RCC 7860 (cell line): ENCODE measurements at regions not wholly inside any gene's neighbourhood (a gene's known extent, or its start where the extent isn't known, plus 50 kb on each side); places are given as distances from the start of the nearest gene placed in this dataset.
"Not testable (repeated sequence)": the region's sequence is repeated elsewhere in the genome, so short reads cannot be mapped to it uniquely, and the experiment has no call there.

Experiments used
- DNase-seq: peaks from one replicate; pipeline ENCODE4 v3.0.0-alpha.2; 2015; ENCODE audit warnings: low spot score
- FAIRE-seq: peaks from 2 replicates; lab custom pipeline; 2012; peaks lifted over from hg19 to GRCh38; lab: Jason Lieb, UNC

GRCh38 chr7:152594801-152595200 lies 81.1 kb downstream of the XRCC2 start:
- FAIRE-seq (no peak), DNase-seq (no peak)

- FAIRE-seq, result no peak
- DNase-seq, result no peak
These were observed 84.0 kb downstream of the XRCC2 start for GRCh38 chr7:152591976-152592375.

GRCh38 chr7:152590481-152590880 lies 85.5 kb downstream of the XRCC2 start:
- FAIRE-seq, result no peak
- DNase-seq, result no peak

- DNase-seq, FAIRE-seq: not testable (repeated sequence)
These were observed 86.1 kb downstream of the XRCC2 start for GRCh38 chr7:152589821-152590220.

GRCh38 chr7:152588350-152588749 lies 87.6 kb downstream of the XRCC2 start:
- no peak for FAIRE-seq
- peak; percentile 54 for DNase-seq

DNA sequence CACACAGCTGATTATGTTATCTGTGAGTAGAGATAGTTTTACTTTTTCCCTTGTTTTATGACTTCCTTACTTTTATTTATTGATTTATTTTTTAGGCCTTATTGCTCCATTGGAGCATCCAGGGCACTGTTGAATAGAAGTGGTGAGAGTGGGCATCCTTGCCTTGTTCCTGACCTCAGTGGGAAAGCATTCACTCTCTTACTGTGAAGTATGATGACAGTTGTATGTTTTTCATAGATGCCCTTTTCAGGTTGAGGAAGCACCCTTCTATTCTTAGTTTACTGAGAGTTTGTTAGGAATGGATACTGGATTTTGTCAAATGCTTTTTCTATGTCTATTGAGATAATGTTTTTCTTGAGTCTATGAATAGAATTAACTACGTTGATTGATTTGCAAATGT lies 88.6 kb downstream of the XRCC2 start:
- DNase-seq (no peak), FAIRE-seq (no peak)

DNA sequence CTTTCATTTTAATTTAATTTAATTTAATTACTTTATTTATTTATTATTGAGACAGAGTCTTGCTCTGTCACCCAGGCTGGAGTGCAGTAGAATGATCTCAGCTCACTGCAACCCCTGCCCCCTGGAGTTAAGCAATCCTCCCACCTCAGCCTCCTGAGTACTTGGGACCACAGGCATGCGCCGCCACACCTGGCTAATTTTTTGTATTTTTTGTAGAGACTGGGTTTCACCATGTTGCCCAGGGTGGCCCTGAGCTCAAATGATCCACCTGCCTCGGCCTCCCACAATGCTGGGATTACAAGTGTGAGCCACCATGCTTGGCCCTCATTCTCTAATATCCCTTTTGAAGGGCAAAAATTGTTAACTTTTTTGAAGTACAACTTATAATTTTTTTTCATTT lies 92.9 kb downstream of the XRCC2 start:
- DNase-seq, result no peak

GRCh38 chr7:152579070-152579469 lies 96.9 kb downstream of the XRCC2 start:
- no peak for DNase-seq
- no peak for FAIRE-seq

More for the DNA sequence above, 92.9 kb downstream of the XRCC2 start:
- no peak for FAIRE-seq

DNA sequence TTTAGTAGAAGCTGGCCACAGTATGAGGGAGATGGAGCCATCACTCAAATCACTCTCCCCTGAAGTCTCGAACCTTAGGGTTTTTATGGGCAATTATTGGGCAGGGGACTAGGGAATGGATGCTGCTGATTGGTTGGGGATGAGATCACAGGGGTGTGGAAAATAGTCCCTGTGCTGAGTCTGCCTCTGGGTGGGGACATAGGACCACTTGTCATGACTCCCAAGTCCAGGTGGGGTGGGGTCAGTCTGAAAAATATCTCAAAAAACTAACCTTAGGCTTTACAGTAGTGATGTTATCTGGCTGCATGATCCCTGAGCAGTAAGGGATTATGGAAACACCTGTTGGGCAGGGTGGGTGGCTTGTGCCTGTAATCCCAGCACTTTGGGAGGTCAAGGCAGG lies 98.6 kb downstream of the XRCC2 start:
- FAIRE-seq (no peak), DNase-seq (no peak)

DNA sequence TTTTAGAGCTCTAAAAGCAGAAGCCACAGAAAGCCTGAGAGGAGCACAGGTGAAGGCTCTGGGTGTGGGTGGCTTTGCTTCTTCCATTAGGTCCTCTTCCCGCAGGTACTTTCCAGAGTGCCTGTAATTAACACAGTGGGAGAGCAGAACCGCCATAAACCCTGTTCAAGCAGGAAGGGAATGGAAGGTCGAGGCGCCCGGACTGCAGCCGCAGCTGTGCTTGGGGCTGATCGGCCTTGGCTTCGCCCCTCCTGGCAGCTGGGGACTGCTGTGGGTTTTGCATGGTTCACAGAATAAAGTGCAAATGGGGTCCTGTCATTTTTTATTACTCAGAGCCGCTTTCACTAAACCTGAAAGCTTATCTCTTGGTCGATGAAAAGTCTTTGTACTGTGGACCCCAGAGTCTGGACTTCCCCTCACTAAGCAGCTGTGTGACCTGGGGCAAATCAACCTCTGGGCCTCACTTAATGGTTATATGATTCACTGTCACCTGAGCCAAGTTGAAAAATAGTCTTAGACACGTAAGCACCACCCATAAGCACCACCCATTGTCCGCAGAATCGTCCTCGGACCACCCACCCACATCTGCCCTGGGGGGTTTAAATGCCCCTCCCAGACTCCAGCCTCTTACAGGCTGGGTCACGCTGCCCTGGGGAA lies 100.9 kb downstream of the XRCC2 start:
- DNase-seq, result no peak
- no peak for FAIRE-seq

GRCh38 chr7:152573186-152573585 lies 102.8 kb downstream of the XRCC2 start:
- not testable (repeated sequence) for FAIRE-seq, DNase-seq

DNA sequence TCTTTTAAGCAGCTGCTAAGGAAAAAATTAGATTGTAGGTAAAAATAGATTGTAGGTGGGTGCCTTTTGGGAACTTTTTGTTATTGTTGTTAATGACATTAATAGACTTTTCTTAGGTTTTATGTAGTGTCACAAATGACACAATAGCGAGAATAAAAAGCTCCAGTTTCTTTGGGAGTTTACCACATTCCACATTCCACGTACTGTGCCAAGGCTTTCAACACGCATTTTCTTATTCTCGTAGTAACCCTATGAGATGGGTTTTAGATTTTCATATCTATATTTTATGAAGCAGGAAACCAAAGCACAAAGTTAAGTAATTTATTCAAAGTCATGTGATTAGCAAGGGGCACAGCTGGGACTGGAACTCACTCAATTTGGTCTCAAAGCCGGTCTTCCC lies 103.8 kb downstream of the XRCC2 start:
- no peak for DNase-seq
- no peak for FAIRE-seq

DNA sequence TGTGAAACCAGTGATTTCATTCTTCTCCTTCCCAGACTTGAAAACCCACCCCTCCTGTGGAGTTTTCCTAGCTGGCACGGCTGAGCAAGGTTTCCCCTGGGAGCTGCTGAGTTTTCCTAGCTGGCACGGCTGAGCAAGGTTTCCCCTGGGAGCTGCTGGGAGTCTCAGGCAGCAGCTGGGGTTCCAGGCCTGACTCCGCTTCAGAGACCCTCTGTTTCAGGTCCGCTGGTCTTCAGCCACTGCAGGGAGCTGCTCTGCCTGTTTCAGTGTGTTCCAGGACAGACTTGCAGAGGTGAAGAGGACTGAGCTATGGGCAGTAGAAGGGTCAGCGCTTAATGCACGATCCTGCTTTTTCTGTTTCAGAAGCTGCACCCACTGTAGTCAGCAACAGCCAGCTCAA lies 104.9 kb downstream of the XRCC2 start:
- DNase-seq, result no peak
- no peak for FAIRE-seq

DNA sequence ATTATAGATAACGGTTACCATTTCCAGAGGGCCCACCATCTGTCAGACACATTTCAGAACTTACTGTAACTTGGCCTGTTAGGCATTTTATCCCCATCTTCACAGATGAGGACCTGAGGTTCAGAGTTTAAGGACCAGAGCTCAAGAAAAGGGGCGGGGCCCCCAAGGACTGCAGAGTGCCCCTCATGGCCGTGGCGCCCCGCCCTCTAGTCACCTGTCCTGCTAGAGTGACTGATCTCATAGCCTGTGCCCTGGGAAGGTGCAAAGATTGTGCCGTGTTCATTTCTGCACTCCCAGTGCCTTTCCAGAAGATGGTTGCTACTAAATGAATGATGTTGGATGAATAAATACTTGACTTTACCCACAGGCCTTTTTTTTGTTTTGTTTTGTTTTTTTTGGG lies 107.0 kb downstream of the XRCC2 start:
- no peak for DNase-seq
- no peak for FAIRE-seq

GRCh38 chr7:152565731-152566130 lies 110.2 kb downstream of the XRCC2 start:
- no peak for FAIRE-seq
- no peak for DNase-seq

- DNase-seq (no peak), FAIRE-seq (no peak)
These were observed 111.2 kb downstream of the XRCC2 start for GRCh38 chr7:152564656-152565250.

DNA sequence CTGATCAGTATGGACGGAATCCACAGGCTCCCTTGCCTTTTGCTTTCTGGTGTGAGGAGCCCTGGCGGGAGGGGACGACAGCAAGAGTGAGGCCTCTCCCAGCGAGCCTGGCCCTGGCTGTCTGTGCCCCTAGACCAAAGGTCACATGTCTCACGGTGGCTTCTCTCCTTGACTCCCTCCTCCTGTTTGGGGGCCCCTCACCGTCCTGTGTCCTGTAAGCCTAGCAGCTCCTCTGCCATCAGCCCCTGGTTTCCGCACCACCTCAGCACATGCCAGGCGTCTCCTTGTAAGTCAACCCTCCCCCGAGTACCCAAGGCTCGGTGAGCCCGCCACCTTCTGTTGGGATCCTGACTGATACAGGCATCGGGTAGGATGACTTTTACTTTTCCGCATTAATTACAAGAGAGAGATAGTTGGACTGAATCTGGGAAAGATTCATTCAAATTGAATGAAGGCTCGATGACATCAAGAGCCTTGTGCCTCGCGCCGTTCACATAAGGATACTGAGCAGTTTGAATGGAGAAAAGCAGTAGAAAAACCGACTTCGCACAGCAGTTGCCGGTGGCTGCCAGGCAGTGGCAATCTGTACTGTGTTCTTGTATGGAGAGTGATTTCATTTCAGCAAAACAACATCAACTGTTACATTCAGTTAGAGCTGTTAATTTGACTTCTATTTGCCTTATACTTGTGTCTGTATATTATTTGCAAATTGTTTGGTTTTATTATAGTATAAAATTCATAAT lies 119.8 kb downstream of the XRCC2 start:
- no peak for FAIRE-seq

GRCh38 chr7:152553671-152554317 lies 118.0 kb upstream of the KMT2C start:
- FAIRE-seq, result no peak
- no peak for DNase-seq

More for the DNA sequence above, 119.8 kb downstream of the XRCC2 start:
- no peak for DNase-seq

DNA sequence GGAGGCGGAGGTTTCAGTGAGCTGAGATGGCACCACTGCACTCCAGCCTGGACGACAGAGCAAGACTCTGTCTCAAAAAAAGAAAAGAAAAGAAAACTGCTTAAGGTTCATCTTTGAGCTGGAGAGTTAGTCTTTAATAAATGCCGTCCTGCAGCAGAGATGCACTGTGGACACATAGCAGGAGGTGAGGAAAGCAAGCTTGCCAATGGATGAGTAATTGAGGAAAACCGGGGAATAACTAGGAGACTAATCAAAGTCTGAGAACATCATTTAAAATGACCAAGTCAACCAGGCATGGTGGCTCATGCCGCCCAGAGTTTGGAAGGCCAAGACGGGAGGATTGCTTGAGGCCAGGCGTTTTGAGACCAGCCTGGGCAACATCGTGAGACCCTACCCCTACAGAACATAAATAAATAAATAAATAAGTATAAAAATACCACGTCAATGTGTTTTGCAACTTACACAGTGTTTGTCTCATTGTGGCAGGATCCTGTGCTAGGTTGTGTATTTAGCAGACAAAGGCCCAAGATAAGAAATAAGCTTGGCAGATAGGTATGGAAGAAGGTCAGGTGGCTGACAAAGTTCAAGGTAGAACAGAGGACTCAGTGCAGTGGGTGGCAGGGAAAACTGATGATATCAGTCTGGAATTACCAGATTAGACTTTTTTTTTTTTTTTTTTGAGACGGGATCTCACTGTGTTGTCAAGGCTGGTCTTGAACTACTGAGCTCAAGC lies 115.7 kb upstream of the KMT2C start:
- no peak for FAIRE-seq
- no peak for DNase-seq

DNA sequence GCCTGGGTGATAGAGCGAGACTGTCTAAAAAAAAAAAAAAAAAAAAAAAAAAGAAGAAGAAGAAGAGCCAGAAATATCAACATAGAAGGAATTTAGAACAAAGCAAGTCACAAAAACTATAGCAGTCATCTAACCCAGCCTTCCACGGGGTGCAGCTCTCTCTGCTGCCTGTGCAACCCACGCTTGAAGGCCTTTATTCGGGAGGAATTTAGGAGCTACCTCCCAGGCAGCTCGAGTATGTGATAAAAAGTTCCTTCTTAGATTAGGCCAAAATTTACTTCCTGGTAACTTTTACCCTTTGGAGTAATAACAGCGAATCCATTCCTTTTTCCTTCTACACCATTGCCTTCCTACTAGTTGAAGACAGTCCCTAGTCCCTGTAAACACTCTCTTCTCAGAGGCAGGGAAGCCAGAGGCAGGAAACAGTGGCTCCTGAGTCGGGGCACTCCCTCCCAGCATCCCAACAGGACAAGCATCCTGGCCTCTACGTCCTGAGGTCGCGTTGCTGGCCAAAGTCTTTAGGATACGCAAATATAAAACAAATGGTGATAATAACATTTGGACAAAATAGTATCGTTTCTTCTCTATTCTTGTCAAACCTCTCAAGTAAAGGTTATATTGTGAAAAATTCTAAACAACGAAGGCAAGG lies 109.3 kb upstream of the KMT2C start:
- FAIRE-seq (no peak), DNase-seq (no peak)
